ENCODE measurements at regions not wholly inside any gene's neighbourhood (a gene's known extent, or its start where the extent isn't known, plus 50 kb on each side); places are given as distances from the start of the nearest gene placed in this dataset.

DNA sequence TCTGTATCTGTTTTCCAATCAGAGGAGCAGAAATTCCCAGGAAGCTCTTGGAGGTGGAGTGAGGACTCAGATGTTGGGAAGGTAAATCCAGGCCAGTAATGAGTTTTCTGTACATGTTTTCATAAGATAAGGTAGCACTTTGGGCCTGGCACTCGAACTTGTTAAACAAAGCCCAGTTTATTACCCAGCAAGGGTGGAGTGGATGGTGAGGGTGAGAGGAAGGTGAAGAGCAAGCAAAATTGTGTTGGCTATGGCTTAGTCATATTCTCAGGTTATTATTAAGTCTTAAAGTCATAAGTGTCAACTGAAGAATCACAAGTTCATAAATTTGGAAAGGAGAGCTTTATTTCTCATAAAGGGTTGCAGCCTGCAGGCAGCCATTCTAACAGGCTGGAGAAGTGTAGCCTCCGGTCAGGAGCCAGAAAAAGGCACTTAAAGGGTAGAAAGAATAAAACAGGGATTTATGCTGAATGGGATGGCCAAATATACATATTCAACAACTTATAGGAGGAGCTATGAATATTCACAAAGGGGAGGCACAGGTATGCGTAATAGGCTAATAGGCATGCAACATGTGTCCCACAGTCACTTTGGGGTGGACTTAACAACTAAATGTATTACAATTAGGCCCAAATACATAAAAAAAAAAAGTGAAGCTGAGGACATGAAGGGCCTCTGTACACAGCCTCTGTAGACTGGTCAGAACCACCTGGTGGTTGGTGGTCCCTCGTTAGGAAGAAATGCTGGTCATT is 523.9 kb downstream of the LMO4 start:
- 100% methylated on average over 1 of the region's 4 CpGs for WGBS (ENCODE audit: insufficient coverage, low lambda C conversion rate)
- Histone ChIP-seq H3K4me3 (ENCODE audit: low read length) (no peak overlapping the region), H3K36me3 (ENCODE audit: control insufficient read depth, insufficient read depth, low read length) (no peaks in the 10 kb centered on the region), H3K27ac (ENCODE audit: low read length) (no peak overlapping the region), H3K9me3 (ENCODE audit: control insufficient read depth, low read depth, low read length) (no peaks in the 10 kb centered on the region), H3K27me3 (ENCODE audit: control insufficient read depth, insufficient read depth, low read length) (no peaks in the 10 kb centered on the region), H3K4me1 (ENCODE audit: control insufficient read depth, insufficient read depth, low read length) (no peaks in the 10 kb centered on the region)
- peak in 1 of 2 donors; percentile 32 for DNase-seq

DNA sequence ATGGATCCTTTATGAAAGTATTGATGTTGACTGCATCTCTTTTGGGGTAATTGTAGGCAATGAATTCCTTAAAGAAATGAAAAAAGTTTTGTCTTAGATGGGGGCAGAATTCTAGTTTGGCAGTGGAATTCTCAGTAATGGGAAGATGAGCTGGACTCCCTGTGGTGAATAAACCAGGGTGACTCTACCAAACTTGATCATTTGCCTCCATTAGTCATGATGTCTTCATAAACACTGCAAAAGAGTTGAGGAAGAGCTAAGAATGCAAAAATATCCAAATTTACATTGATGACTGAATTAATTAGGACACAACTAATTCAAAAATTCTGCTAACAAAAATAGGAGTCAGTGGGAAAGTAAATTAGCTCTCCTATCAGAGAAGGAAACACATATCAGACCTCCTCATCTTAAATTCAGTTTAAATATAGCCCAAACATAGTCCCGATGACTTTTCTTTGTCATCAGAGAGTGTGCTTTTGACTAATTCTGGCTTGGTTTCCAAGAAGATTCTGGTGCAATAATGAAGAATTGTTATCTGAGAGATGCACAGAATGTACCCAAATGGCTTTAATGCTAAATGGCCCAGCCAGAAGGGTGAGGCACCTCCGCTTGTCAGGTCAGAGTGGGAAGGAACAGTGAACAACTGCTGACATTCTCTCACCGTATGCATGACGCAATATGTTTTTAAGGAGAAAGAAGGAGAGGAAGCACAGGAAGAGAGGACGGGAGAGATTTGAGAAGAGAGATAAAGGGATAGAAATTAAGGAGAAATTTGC is 525.1 kb downstream of the LMO4 start:
- no peaks in the 10 kb centered on the region for H3K27me3 ChIP-seq (ENCODE audit: control insufficient read depth, insufficient read depth, low read length)
- no peaks in the 10 kb centered on the region for H3K36me3 ChIP-seq (ENCODE audit: control insufficient read depth, insufficient read depth, low read length)
- no peak for DNase-seq
- H3K9me3 ChIP-seq (ENCODE audit: control insufficient read depth, low read depth, low read length) = no peaks in the 10 kb centered on the region
- no peaks in the 10 kb centered on the region for H3K4me1 ChIP-seq (ENCODE audit: control insufficient read depth, insufficient read depth, low read length)
- WGBS (ENCODE audit: insufficient coverage, low lambda C conversion rate) = 79% methylated on average over 4 of the region's 5 CpGs
- H3K27ac ChIP-seq (ENCODE audit: low read length) = no peak overlapping the region
- no peak overlapping the region for H3K4me3 ChIP-seq (ENCODE audit: low read length)

DNA sequence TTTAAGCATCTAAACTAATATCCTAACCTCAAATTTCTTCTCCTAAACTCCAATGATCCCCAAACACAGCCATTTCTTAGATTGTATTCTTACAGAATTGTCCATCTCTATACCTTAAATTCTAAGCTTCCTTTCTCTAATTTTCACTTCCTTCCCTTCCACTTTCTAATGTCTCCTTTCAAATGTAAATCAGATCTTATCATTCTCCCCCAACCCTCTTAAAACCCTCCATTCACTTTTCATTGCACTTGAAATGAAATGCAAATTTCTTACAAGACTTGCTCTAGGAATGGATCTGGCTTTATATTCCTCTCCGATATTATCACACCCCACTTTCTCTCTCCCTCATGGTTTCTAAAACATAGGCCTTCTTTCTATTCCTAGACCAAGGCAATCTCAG is 534.6 kb downstream of the LMO4 start:
- Histone ChIP-seq H3K9me3 (ENCODE audit: control insufficient read depth, low read depth, low read length) (peaks cover 8% of the 10 kb centered on the region), H3K36me3 (ENCODE audit: control insufficient read depth, insufficient read depth, low read length) (no peaks in the 10 kb centered on the region), H3K27me3 (ENCODE audit: control insufficient read depth, insufficient read depth, low read length) (no peaks in the 10 kb centered on the region), H3K4me1 (ENCODE audit: control insufficient read depth, insufficient read depth, low read length) (no peaks in the 10 kb centered on the region), H3K4me3 (ENCODE audit: low read length) (no peak overlapping the region), H3K27ac (ENCODE audit: low read length) (no peak overlapping the region)
- DNase-seq = no peak
- 80% methylated on average over 1 of the region's 1 CpG for WGBS (ENCODE audit: insufficient coverage, low lambda C conversion rate)

DNA sequence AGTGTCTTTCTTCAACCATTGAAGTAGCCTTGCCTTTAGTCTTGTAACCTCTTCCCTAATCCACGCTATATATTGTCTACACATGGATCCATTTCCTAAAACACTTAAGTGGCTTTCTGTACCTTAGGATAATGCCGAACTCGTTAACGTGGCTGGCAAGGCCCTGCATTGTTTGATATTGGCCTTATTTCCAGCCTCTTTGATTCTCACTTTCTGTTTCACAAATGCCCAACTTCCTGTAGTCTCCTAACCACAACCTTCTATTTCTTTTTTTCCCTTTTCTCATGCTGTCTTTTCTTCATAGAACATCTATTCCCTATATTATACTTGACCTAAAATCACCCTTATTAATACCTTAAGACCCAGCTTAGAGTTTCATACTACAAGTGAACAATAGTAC is 536.0 kb downstream of the LMO4 start:
- DNase-seq = no peak
- no peak overlapping the region for H3K4me3 ChIP-seq (ENCODE audit: low read length)
- no peak overlapping the region for H3K27ac ChIP-seq (ENCODE audit: low read length)

DNA sequence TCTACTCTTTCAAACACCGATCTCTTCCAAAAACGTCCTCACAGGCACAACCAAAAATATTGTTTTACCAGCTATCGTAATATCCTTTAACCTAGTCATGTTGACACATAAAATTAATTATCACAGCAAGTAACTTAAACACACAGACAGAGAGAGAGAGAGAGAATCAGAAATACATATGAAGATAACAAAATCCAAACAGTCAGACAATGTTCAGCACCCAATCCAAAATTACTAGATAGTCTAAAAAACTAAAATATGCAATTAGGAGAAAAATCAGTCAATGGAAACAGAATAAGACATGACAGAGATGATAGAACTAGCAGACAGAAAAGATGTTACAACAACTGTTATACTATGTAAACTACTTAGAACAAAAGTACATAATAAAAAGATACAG is 537.7 kb downstream of the LMO4 start:
- DNase-seq = no peak
- peaks cover 10% of the 10 kb centered on the region for H3K9me3 ChIP-seq (ENCODE audit: control insufficient read depth, low read depth, low read length)
- H3K4me1 ChIP-seq (ENCODE audit: control insufficient read depth, insufficient read depth, low read length) = no peaks in the 10 kb centered on the region
- H3K4me3 ChIP-seq (ENCODE audit: low read length) = no peak overlapping the region
- no peaks in the 10 kb centered on the region for H3K27me3 ChIP-seq (ENCODE audit: control insufficient read depth, insufficient read depth, low read length)
- no CpG with 5 or more reads among the region's 3 CpGs for WGBS (ENCODE audit: insufficient coverage, low lambda C conversion rate)
- H3K27ac ChIP-seq (ENCODE audit: low read length) = no peak overlapping the region
- no peaks in the 10 kb centered on the region for H3K36me3 ChIP-seq (ENCODE audit: control insufficient read depth, insufficient read depth, low read length)

More for the DNA sequence above, 536.0 kb downstream of the LMO4 start:
- no peaks in the 10 kb centered on the region for H3K27me3 ChIP-seq (ENCODE audit: control insufficient read depth, insufficient read depth, low read length)
- H3K36me3 ChIP-seq (ENCODE audit: control insufficient read depth, insufficient read depth, low read length) = no peaks in the 10 kb centered on the region
- H3K4me1 ChIP-seq (ENCODE audit: control insufficient read depth, insufficient read depth, low read length) = no peaks in the 10 kb centered on the region
- no CpG with 5 or more reads among the region's 4 CpGs for WGBS (ENCODE audit: insufficient coverage, low lambda C conversion rate)
- peaks cover 8% of the 10 kb centered on the region for H3K9me3 ChIP-seq (ENCODE audit: control insufficient read depth, low read depth, low read length)

DNA sequence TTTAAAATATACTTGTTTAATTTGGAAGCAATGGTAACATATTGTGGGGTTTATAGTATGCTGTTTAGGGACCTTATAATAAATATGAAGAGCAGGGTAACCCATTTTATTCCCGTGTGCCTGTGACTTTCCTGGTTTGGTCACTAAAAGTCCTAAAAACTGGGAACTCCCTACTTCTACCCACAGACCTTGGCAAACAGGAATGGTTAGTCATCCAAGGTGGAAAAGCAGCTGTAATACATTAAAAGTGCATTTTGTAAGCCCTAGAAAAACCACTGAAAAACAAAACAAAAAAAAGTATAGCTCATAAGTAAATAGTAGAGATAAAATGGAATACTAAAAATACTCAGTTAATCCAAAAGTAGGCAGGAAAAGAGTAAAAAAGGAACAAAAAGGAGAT is 538.9 kb downstream of the LMO4 start:
- H3K27me3 ChIP-seq (ENCODE audit: control insufficient read depth, insufficient read depth, low read length) = no peaks in the 10 kb centered on the region
- peaks cover 10% of the 10 kb centered on the region for H3K9me3 ChIP-seq (ENCODE audit: control insufficient read depth, low read depth, low read length)
- H3K4me1 ChIP-seq (ENCODE audit: control insufficient read depth, insufficient read depth, low read length) = no peaks in the 10 kb centered on the region
- H3K27ac ChIP-seq (ENCODE audit: low read length) = no peak overlapping the region
- no peak overlapping the region for H3K4me3 ChIP-seq (ENCODE audit: low read length)
- no peaks in the 10 kb centered on the region for H3K36me3 ChIP-seq (ENCODE audit: control insufficient read depth, insufficient read depth, low read length)
- no peak for DNase-seq
- no CpG with 5 or more reads among the region's 1 CpG for WGBS (ENCODE audit: insufficient coverage, low lambda C conversion rate)

DNA sequence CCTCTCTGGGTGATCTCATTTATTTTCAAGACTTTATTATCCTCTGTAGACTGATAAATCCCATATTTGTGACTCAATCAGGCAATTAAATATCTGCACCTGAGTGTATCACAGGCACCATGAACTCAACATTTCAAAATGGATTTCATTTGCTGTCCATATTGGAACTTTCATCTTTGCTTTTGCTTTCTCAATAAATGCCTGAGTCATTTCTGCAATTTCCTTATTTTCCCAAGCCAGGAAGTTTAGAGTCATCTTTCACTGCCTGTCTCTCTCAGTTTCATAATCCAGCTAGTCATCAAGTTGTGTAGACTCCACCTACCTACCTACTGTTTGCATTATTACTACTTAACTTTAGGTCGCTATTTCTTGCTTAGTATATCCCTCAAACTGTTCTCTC is 540.9 kb downstream of the LMO4 start:
- H3K9me3 ChIP-seq (ENCODE audit: control insufficient read depth, low read depth, low read length) = peaks cover 10% of the 10 kb centered on the region
- H3K36me3 ChIP-seq (ENCODE audit: control insufficient read depth, insufficient read depth, low read length) = no peaks in the 10 kb centered on the region
- peak overlapping the region; percentile 71 for H3K27ac ChIP-seq (ENCODE audit: low read length)
- no CpG with 5 or more reads among the region's 1 CpG for WGBS (ENCODE audit: insufficient coverage, low lambda C conversion rate)
- DNase-seq = peak; percentile 66 to 74
- no peak overlapping the region for H3K4me3 ChIP-seq (ENCODE audit: low read length)
- no peaks in the 10 kb centered on the region for H3K27me3 ChIP-seq (ENCODE audit: control insufficient read depth, insufficient read depth, low read length)
- H3K4me1 ChIP-seq (ENCODE audit: control insufficient read depth, insufficient read depth, low read length) = no peaks in the 10 kb centered on the region

DNA sequence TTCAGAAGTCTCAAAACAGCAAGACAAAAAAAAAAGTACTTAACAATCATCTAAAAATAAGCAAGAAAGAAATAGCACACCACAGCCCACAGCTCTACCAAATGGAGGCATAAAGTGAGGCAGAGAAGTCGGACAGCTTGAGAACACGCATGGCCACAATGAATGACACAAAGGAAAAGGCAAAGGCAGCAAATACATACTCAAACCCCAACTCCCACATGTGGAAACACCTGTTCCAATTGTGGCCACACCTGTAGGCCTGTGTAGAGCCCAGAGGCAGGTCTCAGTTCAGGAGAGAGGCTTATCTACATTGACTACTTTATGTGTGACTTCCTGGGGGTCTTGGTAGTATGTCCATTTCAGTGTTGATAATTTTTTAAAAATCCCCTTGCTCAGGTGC is 543.5 kb downstream of the LMO4 start:
- H3K36me3 ChIP-seq (ENCODE audit: control insufficient read depth, insufficient read depth, low read length) = no peaks in the 10 kb centered on the region
- peaks cover 9% of the 10 kb centered on the region for H3K4me1 ChIP-seq (ENCODE audit: control insufficient read depth, insufficient read depth, low read length)
- peaks cover 2% of the 10 kb centered on the region for H3K9me3 ChIP-seq (ENCODE audit: control insufficient read depth, low read depth, low read length)
- H3K27me3 ChIP-seq (ENCODE audit: control insufficient read depth, insufficient read depth, low read length) = no peaks in the 10 kb centered on the region
- no peak for DNase-seq
- H3K4me3 ChIP-seq (ENCODE audit: low read length) = no peak overlapping the region
- 90% methylated on average over 2 of the region's 2 CpGs for WGBS (ENCODE audit: insufficient coverage, low lambda C conversion rate)
- H3K27ac ChIP-seq (ENCODE audit: low read length) = no peak overlapping the region

DNA sequence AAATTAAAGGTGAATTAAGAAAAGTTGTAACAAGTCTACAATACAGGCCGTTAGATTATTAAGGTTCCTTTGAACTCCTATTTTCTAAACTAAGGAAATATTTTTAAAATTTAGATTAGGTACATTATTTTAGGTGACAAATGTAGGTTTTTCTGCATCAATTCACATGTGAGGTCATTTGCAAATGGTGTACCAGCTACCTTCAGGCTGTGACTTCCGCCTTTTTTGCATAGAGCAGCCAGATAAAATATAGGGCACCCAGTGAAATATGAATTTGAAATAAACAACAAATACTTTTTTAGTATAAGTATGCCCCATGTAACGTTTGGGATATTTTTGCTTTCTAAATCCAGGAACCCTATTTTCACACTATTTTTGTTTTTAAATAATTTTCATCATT is 544.0 kb downstream of the LMO4 start:
- Histone ChIP-seq H3K9me3 (ENCODE audit: control insufficient read depth, low read depth, low read length) (peaks cover 2% of the 10 kb centered on the region), H3K27me3 (ENCODE audit: control insufficient read depth, insufficient read depth, low read length) (no peaks in the 10 kb centered on the region), H3K4me1 (ENCODE audit: control insufficient read depth, insufficient read depth, low read length) (peaks cover 9% of the 10 kb centered on the region), H3K4me3 (ENCODE audit: low read length) (no peak overlapping the region), H3K36me3 (ENCODE audit: control insufficient read depth, insufficient read depth, low read length) (no peaks in the 10 kb centered on the region), H3K27ac (ENCODE audit: low read length) (no peak overlapping the region)
- 100% methylated on average over 1 of the region's 3 CpGs for WGBS (ENCODE audit: insufficient coverage, low lambda C conversion rate)
- DNase-seq = no peak

DNA sequence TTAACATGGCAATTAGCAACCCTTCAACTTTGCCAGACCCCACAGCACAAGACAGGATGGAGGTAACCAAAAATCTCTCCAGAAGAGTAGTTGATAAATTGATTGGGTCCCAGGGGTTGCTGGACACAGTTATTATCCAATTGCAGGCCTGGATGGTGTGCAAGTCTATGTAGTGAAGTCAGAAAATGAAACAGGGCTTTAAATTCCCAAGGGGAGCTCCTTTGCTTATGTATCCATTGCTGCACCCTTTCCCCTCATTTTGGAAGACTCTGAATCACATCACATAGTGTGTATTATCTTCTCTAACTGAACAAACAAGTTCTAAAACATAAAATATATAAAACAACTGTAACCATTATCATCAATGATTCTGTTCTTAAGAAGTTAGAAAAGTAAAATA is 550.2 kb downstream of the LMO4 start:
- Histone ChIP-seq H3K9me3 (ENCODE audit: control insufficient read depth, low read depth, low read length) (no peaks in the 10 kb centered on the region), H3K27ac (ENCODE audit: low read length) (no peak overlapping the region), H3K36me3 (ENCODE audit: control insufficient read depth, insufficient read depth, low read length) (no peaks in the 10 kb centered on the region), H3K4me3 (ENCODE audit: low read length) (no peak overlapping the region), H3K27me3 (ENCODE audit: control insufficient read depth, insufficient read depth, low read length) (no peaks in the 10 kb centered on the region), H3K4me1 (ENCODE audit: control insufficient read depth, insufficient read depth, low read length) (peaks cover 13% of the 10 kb centered on the region)
- no peak for DNase-seq
